HepG2 (cell line): ENCODE measurements at regions not wholly inside any gene's neighbourhood (a gene's known extent, or its start where the extent isn't known, plus 50 kb on each side); places are given as distances from the start of the nearest gene placed in this dataset.

Experiments
- CTCF ChIP-seq: sonication (generic); formaldehyde crosslinking; IDR thresholded peaks from 2 replicates; pipeline ENCODE4 v1.5.0; 2020; ENCODE audit warnings: mild to moderate bottlenecking, missing genetic modification reagents, moderate library complexity
- EP300 ChIP-seq, 3 experiments: sonication (generic) in 1 of 3; formaldehyde crosslinking in 1 of 3; IDR thresholded peaks; 2 replicates each; pipeline versions ENCODE4 v1.5.1 to v1.6.1; 2011 to 2020; ENCODE audit warnings: low read depth in 2 of 3, low read length in 2 of 3, borderline replicate concordance in 1 of 3, improper control_type of control experiment in 1 of 3, mild to moderate bottlenecking in 1 of 3, missing genetic modification reagents in 1 of 3, moderate library complexity in 1 of 3
- HMG20B ChIP-seq: conservative IDR thresholded peaks from 2 replicates; pipeline ENCODE4 v1.6.1; 2016; ENCODE audit warnings: missing genetic modification reagents, missing compliant biosample characterization
- KAT8 ChIP-seq: IDR thresholded peaks from 2 replicates; pipeline ENCODE4 v1.6.1; 2016; ENCODE audit warnings: missing genetic modification reagents, missing compliant biosample characterization
- PHF21A ChIP-seq: sonication (generic); formaldehyde crosslinking; IDR thresholded peaks from 2 replicates; pipeline ENCODE4 v1.5.0; 2020; ENCODE audit warnings: mild to moderate bottlenecking, missing genetic modification reagents
- TAF1 ChIP-seq: sonication (generic); formaldehyde crosslinking; IDR thresholded peaks from 2 replicates; pipeline ENCODE4 v1.4.0; 2020; ENCODE audit warnings: missing genetic modification reagents
- ZBTB21 ChIP-seq: sonication (generic); formaldehyde crosslinking; IDR thresholded peaks from 2 replicates; pipeline ENCODE4 v1.4.0; 2020; ENCODE audit warnings: missing genetic modification reagents
- ZNF329 ChIP-seq: sonication (generic); formaldehyde crosslinking; IDR thresholded peaks from 2 replicates; pipeline ENCODE4 v1.9.0; 2021; ENCODE audit warnings: low read depth, mild to moderate bottlenecking, missing genetic modification reagents
- ZNF616 ChIP-seq: sonication (generic); formaldehyde crosslinking; IDR thresholded peaks from 2 replicates; pipeline ENCODE4 v1.5.0; 2020; ENCODE audit warnings: low read depth, mild to moderate bottlenecking, missing genetic modification reagents

GRCh38 chr5:4662756-4663155 lies 477.4 kb upstream of the ADAMTS16 start:
- TF ChIP-seq ZNF329: no peak
- TF ChIP-seq TAF1 (CRISPR knock-in tag): no peak
- no peak for TF ChIP-seq KAT8 (CRISPR knock-in tag)
- TF ChIP-seq ZNF616 (CRISPR knock-in tag): no peak
- no peak for TF ChIP-seq HMG20B (CRISPR knock-in tag)
- no peak for TF ChIP-seq ZBTB21 (CRISPR knock-in tag)
- TF ChIP-seq PHF21A: no peak
- TF ChIP-seq CTCF (CRISPR knock-in tag): no peak
- no peak for TF ChIP-seq EP300 (IDR thresholded peaks at IDR 0.05; ENCODE audit: low read depth in 2 of 2, low read length in 2 of 2)
- no peak for TF ChIP-seq EP300 (CRISPR knock-in tag; IDR thresholded peaks at IDR 0.05; ENCODE audit: borderline replicate concordance)
